Neural cell (in vitro differentiated cells): ENCODE measurements at regions not wholly inside any gene's neighbourhood (a gene's known extent, or its start where the extent isn't known, plus 50 kb on each side); places are given as distances from the start of the nearest gene placed in this dataset.

Source experiments
- CTCF ChIP-seq: fragments of 450-650 bp; IDR thresholded peaks from 2 replicates; pipeline ENCODE4 v1.5.1; 2014; ENCODE audit warnings: antibody characterized with exemption, mild to moderate bottlenecking, moderate library complexity; ENCODE audit not compliant: poor library complexity, severe bottlenecking
- EP300 ChIP-seq: fragments of 450-650 bp; conservative IDR thresholded peaks from 2 replicates; pipeline ENCODE4 v1.6.1; 2014; ENCODE audit warnings: antibody characterized with exemption, mild to moderate bottlenecking, moderate library complexity; ENCODE audit not compliant: poor library complexity, severe bottlenecking
- EZH2 ChIP-seq: fragments of 200-600, 300-800 bp; shearing (Covaris generic), sonication (generic); IDR thresholded peaks from 2 replicates; pipeline ENCODE4 v1.6.1; 2014; ENCODE audit warnings: antibody characterized with exemption, low read length, borderline replicate concordance, mild to moderate bottlenecking; ENCODE audit not compliant: insufficient read depth, poor library complexity, severe bottlenecking
- POLR2AphosphoS5 ChIP-seq: IDR thresholded peaks from 2 replicates; pipeline ENCODE4 v1.6.1; 2012
- REST ChIP-seq: IDR thresholded peaks from 2 replicates; pipeline ENCODE4 v1.6.1; 2012; ENCODE audit warnings: borderline replicate concordance
- SMC3 ChIP-seq: fragments of 450-650 bp; conservative IDR thresholded peaks from 2 replicates; pipeline ENCODE4 v1.6.1; 2014; ENCODE audit warnings: antibody characterized with exemption, mild to moderate bottlenecking, moderate library complexity; ENCODE audit not compliant: poor library complexity
- TAF1 ChIP-seq: IDR thresholded peaks from 2 replicates; pipeline ENCODE4 v1.6.1; 2012; ENCODE audit warnings: low read depth

GRCh38 chr22:34330432-34330831 is 410.2 kb upstream of the LARGE1 start:
- no peak for TF ChIP-seq CTCF
- TF ChIP-seq REST: no peak
- TF ChIP-seq POLR2AphosphoS5: no peak
- no peak for TF ChIP-seq SMC3
- TF ChIP-seq EP300: no peak
- TF ChIP-seq EZH2: no peak
- TF ChIP-seq TAF1: no peak
